ENCODE measurements at regions not wholly inside any gene's neighbourhood (a gene's known extent, or its start where the extent isn't known, plus 50 kb on each side); places are given as distances from the start of the nearest gene placed in this dataset.

GRCh38 chr11:44464741-44465140 lies 100.7 kb upstream of the CD82 start:
- TF ChIP-seq CTCF (IDR thresholded peaks at IDR 0.05) (no peak), POLR2A (IDR thresholded peaks at IDR 0.05) (no peak)
